Colonic mucosa (tissue), 4 donors: ENCODE measurements at regions not wholly inside any gene's neighbourhood (a gene's known extent, or its start where the extent isn't known, plus 50 kb on each side); places are given as distances from the start of the nearest gene placed in this dataset.

Source experiments
- DNase-seq: peaks from one replicate; pipeline ENCODE4 v3.0.0-alpha.2; 2020
- H3K27ac ChIP-seq: fragments of 200-600 bp; one replicate; pipeline ENCODE4 v1.8.0; 2021
- H3K27me3 ChIP-seq: fragments of 200-600 bp; one replicate; pipeline ENCODE4 v1.8.0; 2021
- H3K36me3 ChIP-seq: fragments of 200-600 bp; one replicate; pipeline ENCODE4 v1.8.0; 2021
- H3K4me1 ChIP-seq: fragments of 200-600 bp; one replicate; pipeline ENCODE4 v1.8.0; 2021; ENCODE audit warnings: mild to moderate bottlenecking
- H3K4me3 ChIP-seq: fragments of 200-600 bp; one replicate; pipeline ENCODE4 v1.8.0; 2021
- H3K9ac ChIP-seq, 2 donors: one replicate each; pipeline ENCODE4 v1.7.0; 2013; ENCODE audit warnings: control low read depth in 2 of 2, low read depth in 2 of 2, low read length in 2 of 2
- H3K9me3 ChIP-seq: fragments of 200-600 bp; one replicate; pipeline ENCODE4 v1.8.0; 2021
- intact Hi-C: fragments of 100-400 bp; cut with DNase I; formaldehyde crosslinking; loops from one replicate; pipeline ENCODE4 v1.14.1; 2022
- TF ChIP-seq, protein P1 (sequence below): fragments of 200-600 bp; IDR thresholded peaks from one replicate; pipeline ENCODE4 v1.8.0; 2022; ENCODE audit warnings: antibody characterized with exemption, mild to moderate bottlenecking
- donor health status: healthy.
- donor health status: DM: no; HTN: no; CAD: no.
- donor health status: DM: no; HTN: no; CAD: no.

- intact Hi-C loops: no loop called here
- H3K9me3 ChIP-seq: no peaks in the 10 kb centered on the region
These were observed 396.8 kb upstream of the UBE2E3 start for GRCh38 chr2:180583441-180584140.

DNA sequence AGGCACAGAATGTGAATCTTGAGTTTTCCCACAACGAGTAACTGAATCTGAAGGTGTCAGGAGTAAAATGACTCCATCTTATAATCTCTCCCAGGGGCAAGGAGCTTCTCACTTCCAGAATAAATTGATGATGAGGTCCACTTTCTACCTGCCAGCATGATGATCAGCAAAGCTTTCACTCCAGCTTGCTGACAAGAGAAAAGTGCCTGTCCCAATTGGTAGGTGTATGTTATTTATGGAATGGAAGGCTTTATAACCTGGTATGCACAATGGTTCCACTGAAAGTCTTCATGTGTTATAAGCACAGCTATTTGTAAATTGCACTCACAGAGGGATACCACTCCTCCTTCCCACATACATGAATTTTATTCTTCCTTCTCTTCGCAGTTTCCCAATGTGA lies 401.0 kb upstream of the UBE2E3 start:
- Histone ChIP-seq H3K27me3 (no peaks in the 10 kb centered on the region), H3K27ac (no peak overlapping the region), H3K9me3 (no peaks in the 10 kb centered on the region), H3K4me1 (no peaks in the 10 kb centered on the region), H3K4me3 (no peak overlapping the region), H3K9ac (no peak overlapping the region), H3K36me3 (no peaks in the 10 kb centered on the region)
- intact Hi-C loops: no loop called here
- no peak for DNase-seq
- TF ChIP-seq, protein P1, sequence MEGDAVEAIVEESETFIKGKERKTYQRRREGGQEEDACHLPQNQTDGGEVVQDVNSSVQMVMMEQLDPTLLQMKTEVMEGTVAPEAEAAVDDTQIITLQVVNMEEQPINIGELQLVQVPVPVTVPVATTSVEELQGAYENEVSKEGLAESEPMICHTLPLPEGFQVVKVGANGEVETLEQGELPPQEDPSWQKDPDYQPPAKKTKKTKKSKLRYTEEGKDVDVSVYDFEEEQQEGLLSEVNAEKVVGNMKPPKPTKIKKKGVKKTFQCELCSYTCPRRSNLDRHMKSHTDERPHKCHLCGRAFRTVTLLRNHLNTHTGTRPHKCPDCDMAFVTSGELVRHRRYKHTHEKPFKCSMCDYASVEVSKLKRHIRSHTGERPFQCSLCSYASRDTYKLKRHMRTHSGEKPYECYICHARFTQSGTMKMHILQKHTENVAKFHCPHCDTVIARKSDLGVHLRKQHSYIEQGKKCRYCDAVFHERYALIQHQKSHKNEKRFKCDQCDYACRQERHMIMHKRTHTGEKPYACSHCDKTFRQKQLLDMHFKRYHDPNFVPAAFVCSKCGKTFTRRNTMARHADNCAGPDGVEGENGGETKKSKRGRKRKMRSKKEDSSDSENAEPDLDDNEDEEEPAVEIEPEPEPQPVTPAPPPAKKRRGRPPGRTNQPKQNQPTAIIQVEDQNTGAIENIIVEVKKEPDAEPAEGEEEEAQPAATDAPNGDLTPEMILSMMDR: no peak

More at GRCh38 chr2:180583441-180584140, 396.8 kb upstream of the UBE2E3 start:
- H3K36me3 ChIP-seq: no peaks in the 10 kb centered on the region
- no peaks in the 10 kb centered on the region for H3K4me1 ChIP-seq
- H3K4me3 ChIP-seq: no peak overlapping the region
- DNase-seq: no peak
- no peak overlapping the region for H3K9ac ChIP-seq
- H3K27me3 ChIP-seq: no peaks in the 10 kb centered on the region
- H3K27ac ChIP-seq: no peak overlapping the region
- TF ChIP-seq, protein P1: no peak

DNA sequence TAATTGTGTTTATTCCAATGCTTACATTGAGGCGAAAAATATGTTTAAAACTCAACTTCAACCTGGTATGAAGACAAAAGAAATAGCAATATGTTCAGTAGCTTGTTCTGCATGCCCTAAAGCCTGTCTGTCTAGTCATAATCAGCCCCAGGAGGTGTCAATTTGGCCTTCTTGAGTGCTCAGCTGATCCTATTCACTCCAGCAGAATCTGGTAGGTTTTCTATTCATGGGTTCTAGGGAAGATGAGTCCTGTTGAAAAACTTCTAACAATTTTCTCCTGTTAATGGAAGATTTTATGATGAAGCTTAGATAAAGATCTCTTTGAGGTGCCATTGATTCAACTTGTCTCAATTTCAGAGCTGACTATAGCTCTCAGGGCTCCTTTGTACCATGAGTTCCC lies 402.0 kb upstream of the UBE2E3 start:
- TF ChIP-seq, protein P1: no peak
- H3K4me1 ChIP-seq: no peaks in the 10 kb centered on the region
- no peaks in the 10 kb centered on the region for H3K9me3 ChIP-seq
- intact Hi-C loops: no loop called here
- no peaks in the 10 kb centered on the region for H3K36me3 ChIP-seq
- no peak overlapping the region for H3K4me3 ChIP-seq
- no peak overlapping the region for H3K9ac ChIP-seq
- no peak for DNase-seq
- H3K27me3 ChIP-seq: no peaks in the 10 kb centered on the region
- H3K27ac ChIP-seq: no peak overlapping the region

- Histone ChIP-seq H3K9me3 (no peaks in the 10 kb centered on the region), H3K27me3 (no peaks in the 10 kb centered on the region), H3K4me3 (no peak overlapping the region), H3K4me1 (no peaks in the 10 kb centered on the region), H3K36me3 (no peaks in the 10 kb centered on the region), H3K27ac (no peak overlapping the region), H3K9ac (no peak overlapping the region)
- TF ChIP-seq, protein P1: no peak
- DNase-seq: no peak
- intact Hi-C loops: no loop called here
These were observed 402.8 kb upstream of the UBE2E3 start for GRCh38 chr2:180577567-180577966.

DNA sequence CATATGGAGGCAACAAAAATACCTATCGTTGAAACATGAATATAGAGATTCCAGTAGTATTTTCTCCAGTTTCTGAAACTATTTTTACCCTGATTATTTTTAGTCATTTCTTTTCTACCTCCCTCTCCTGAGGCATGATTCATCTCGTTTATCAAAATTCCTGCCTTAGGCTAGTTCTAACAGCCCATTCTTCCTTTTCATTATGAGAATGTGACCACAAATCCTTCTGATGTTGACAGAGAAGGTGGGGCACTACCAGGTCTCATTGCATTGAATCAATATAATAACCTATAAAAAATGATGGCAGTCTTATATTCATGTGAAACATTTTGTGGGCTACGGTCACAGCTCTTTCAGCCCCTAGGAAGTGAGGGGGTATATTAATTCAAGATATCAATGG lies 406.5 kb upstream of the UBE2E3 start:
- H3K27ac ChIP-seq: no peak overlapping the region
- no peak for DNase-seq
- no peaks in the 10 kb centered on the region for H3K9me3 ChIP-seq
- H3K36me3 ChIP-seq: no peaks in the 10 kb centered on the region
- no peaks in the 10 kb centered on the region for H3K27me3 ChIP-seq
- no peak overlapping the region for H3K4me3 ChIP-seq
- no peaks in the 10 kb centered on the region for H3K4me1 ChIP-seq
- H3K9ac ChIP-seq: no peak overlapping the region
- intact Hi-C loops: no loop called here
- TF ChIP-seq, protein P1: no peak
